Mesenchymal stem cell (in vitro differentiated cells and primary cell): ENCODE measurements at regions not wholly inside any gene's neighbourhood (a gene's known extent, or its start where the extent isn't known, plus 50 kb on each side); places are given as distances from the start of the nearest gene placed in this dataset.
A peak's percentile ranks its signal among the peaks of the same experiment; 100 is the strongest.

Experiments used
- DNase-seq: peaks from one replicate; pipeline ENCODE4 v3.0.0-alpha.2; 2013
- H2AFZ ChIP-seq: one replicate; pipeline ENCODE4 v1.6.1; 2013; ENCODE audit warnings: low read depth, mild to moderate bottlenecking, control low read depth, inconsistent platforms, low read length, moderate library complexity
- H2AK5ac ChIP-seq: 2 replicates; pipeline ENCODE4 v1.6.1; 2013; ENCODE audit warnings: low read length, moderate library complexity, mild to moderate bottlenecking, inconsistent platforms; ENCODE audit not compliant: severe bottlenecking
- H2BK120ac ChIP-seq: one replicate; pipeline ENCODE4 v1.6.1; 2013; ENCODE audit warnings: low read depth, mild to moderate bottlenecking, inconsistent platforms, low read length, moderate library complexity
- H2BK12ac ChIP-seq, 2 experiments: one replicate each; pipeline ENCODE4 v1.6.1; 2013; ENCODE audit warnings: inconsistent platforms in 2 of 2, low read length in 2 of 2, mild to moderate bottlenecking in 2 of 2, moderate library complexity in 2 of 2, control low read depth in 1 of 2
- H2BK15ac ChIP-seq: one replicate; pipeline ENCODE4 v1.6.1; 2013; ENCODE audit warnings: mild to moderate bottlenecking, low read depth, inconsistent platforms; ENCODE audit not compliant: poor library complexity, severe bottlenecking
- H2BK5ac ChIP-seq: 2 replicates; pipeline ENCODE4 v1.6.1; 2013; ENCODE audit warnings: low read depth, mild to moderate bottlenecking, low read length, control low read depth, inconsistent platforms; ENCODE audit not compliant: poor library complexity, severe bottlenecking
- H3K14ac ChIP-seq, 2 experiments: one replicate each; pipeline ENCODE4 v1.6.1; 2013; ENCODE audit warnings: inconsistent platforms in 2 of 2, low read length in 2 of 2, control low read depth in 1 of 2, mild to moderate bottlenecking in 1 of 2, moderate library complexity in 1 of 2
- H3K18ac ChIP-seq, 2 experiments: one replicate each; pipeline ENCODE4 v1.6.1; 2013; ENCODE audit warnings: inconsistent platforms in 2 of 2, low read length in 2 of 2, control low read depth in 1 of 2, low read depth in 1 of 2, mild to moderate bottlenecking in 1 of 2
- H3K23ac ChIP-seq, 2 experiments: one replicate each; pipeline ENCODE4 v1.6.1; 2013; ENCODE audit warnings: inconsistent platforms in 2 of 2, low read length in 2 of 2, mild to moderate bottlenecking in 2 of 2, moderate library complexity in 2 of 2, control low read depth in 1 of 2
- H3K27ac ChIP-seq: 2 replicates; pipeline ENCODE4 v1.5.1; 2013; ENCODE audit warnings: mild to moderate bottlenecking, moderate library complexity, low read length, control low read depth, inconsistent platforms; ENCODE audit not compliant: poor library complexity, severe bottlenecking
- H3K27me3 ChIP-seq, 2 experiments: 2 replicates each; pipeline versions ENCODE4 v1.6.1 to v1.7.0; 2013; ENCODE audit warnings: low read length in 2 of 2, mild to moderate bottlenecking in 2 of 2, moderate library complexity in 2 of 2, control low read depth in 1 of 2, inconsistent platforms in 1 of 2; ENCODE audit not compliant: control insufficient read depth in 1 of 2, insufficient read depth in 1 of 2
- H3K36me3 ChIP-seq, 2 experiments: 2 replicates each; pipeline versions ENCODE4 v1.6.1 to v1.7.0; 2013; ENCODE audit warnings: low read length in 2 of 2, control low read depth in 1 of 2, inconsistent platforms in 1 of 2, low read depth in 1 of 2, mild to moderate bottlenecking in 1 of 2; ENCODE audit not compliant: insufficient read depth in 2 of 2, control insufficient read depth in 1 of 2
- H3K4ac ChIP-seq, 2 experiments: one replicate each; pipeline ENCODE4 v1.6.1; 2013; ENCODE audit warnings: inconsistent platforms in 2 of 2, low read length in 2 of 2, mild to moderate bottlenecking in 2 of 2, moderate library complexity in 2 of 2, control low read depth in 1 of 2, low read depth in 1 of 2
- H3K4me1 ChIP-seq: 2 replicates; pipeline ENCODE4 v1.6.1; 2013; ENCODE audit warnings: low read depth, low read length, control low read depth; ENCODE audit not compliant: control insufficient read depth, insufficient read depth
- H3K4me2 ChIP-seq: 2 replicates; pipeline ENCODE4 v1.6.1; 2013; ENCODE audit warnings: low read length, mild to moderate bottlenecking, inconsistent platforms; ENCODE audit not compliant: poor library complexity, severe bottlenecking
- H3K4me3 ChIP-seq, 2 experiments: 2 replicates each; pipeline versions ENCODE4 v1.5.1 to v1.7.0; 2013; ENCODE audit warnings: low read length in 2 of 2, mild to moderate bottlenecking in 2 of 2, control low read depth in 1 of 2, low read depth in 1 of 2; ENCODE audit not compliant: insufficient read depth in 1 of 2
- H3K79me1 ChIP-seq: replicated peaks from 2 replicates; pipeline ENCODE4 v1.6.1; 2013; ENCODE audit warnings: mild to moderate bottlenecking, control low read depth, low read length, inconsistent platforms; ENCODE audit not compliant: poor library complexity, severe bottlenecking
- H3K9ac ChIP-seq: 2 replicates; pipeline ENCODE4 v1.7.0; 2013; ENCODE audit warnings: mild to moderate bottlenecking, low read length, moderate library complexity
- H3K9me3 ChIP-seq: 2 replicates; pipeline ENCODE4 v1.7.0; 2013; ENCODE audit warnings: mild to moderate bottlenecking, low read length; ENCODE audit not compliant: control insufficient read depth
- H4K8ac ChIP-seq: one replicate; pipeline ENCODE4 v1.6.1; 2013; ENCODE audit warnings: inconsistent platforms, mild to moderate bottlenecking, low read length, moderate library complexity
- H4K91ac ChIP-seq: one replicate; pipeline ENCODE4 v1.6.1; 2013; ENCODE audit warnings: mild to moderate bottlenecking, low read length, inconsistent platforms
- WGBS: methylation state at CpG from one replicate; pipeline ENCODE4 v1.1.7; 2013; ENCODE audit warnings: mixed read lengths; 5-methylcytosine and 5-hydroxymethylcytosine counted together

- Histone ChIP-seq H2AFZ (no peak overlapping the region), H4K8ac (no peak overlapping the region), H3K36me3 (no peaks in the 10 kb centered on the region), H3K18ac (no peak overlapping the region), H2AK5ac (no peak overlapping the region), H3K4me1 (no peaks in the 10 kb centered on the region), H3K27ac (no peak overlapping the region), H3K4me2 (no peak overlapping the region), H2BK5ac (no peak overlapping the region), H3K14ac (no peak overlapping the region), H3K79me1 (no peaks in the 10 kb centered on the region), H2BK12ac (no peak overlapping the region), H3K23ac (no peak overlapping the region), H2BK15ac (no peak overlapping the region), H2BK120ac (no peak overlapping the region), H3K27me3 (no peaks in the 10 kb centered on the region), H3K9me3 (no peaks in the 10 kb centered on the region), H3K4ac (no peak overlapping the region), H3K9ac (no peak overlapping the region), H4K91ac (no peak overlapping the region), H3K4me3 (peak overlapping the region in 1 of 2 experiments; percentile 50)
- no peak for DNase-seq
Observed at GRCh38 chr4:177161781-177162180, 147.9 kb upstream of the NEIL3 start.

GRCh38 chr4:177163532-177163931, 146.1 kb upstream of the NEIL3 start:
- H2BK120ac ChIP-seq, result no peak overlapping the region
- no peak overlapping the region for H2BK5ac ChIP-seq
- no peak overlapping the region for H2AFZ ChIP-seq
- no peaks in the 10 kb centered on the region for H3K9me3 ChIP-seq
- H3K4me3 ChIP-seq, result no peak overlapping the region
- no peak for DNase-seq
- H3K4ac ChIP-seq, result no peak overlapping the region
- no peaks in the 10 kb centered on the region for H3K27me3 ChIP-seq
- H3K4me1 ChIP-seq, result no peaks in the 10 kb centered on the region
- no peak overlapping the region for H3K27ac ChIP-seq
- no peaks in the 10 kb centered on the region for H3K36me3 ChIP-seq
- H3K23ac ChIP-seq, result no peak overlapping the region
- no peak overlapping the region for H3K18ac ChIP-seq
- H2BK15ac ChIP-seq, result no peak overlapping the region
- no peak overlapping the region for H4K8ac ChIP-seq
- no peak overlapping the region for H4K91ac ChIP-seq
- no peak overlapping the region for H2AK5ac ChIP-seq
- no peak overlapping the region for H3K9ac ChIP-seq
- H3K4me2 ChIP-seq, result no peak overlapping the region
- H3K79me1 ChIP-seq, result no peaks in the 10 kb centered on the region
- H3K14ac ChIP-seq, result no peak overlapping the region
- no peak overlapping the region for H2BK12ac ChIP-seq
- WGBS, result 78% methylated on average over 4 of the region's 4 CpGs

- Histone ChIP-seq H3K79me1 (no peaks in the 10 kb centered on the region), H3K9ac (no peak overlapping the region), H3K4me2 (no peak overlapping the region), H2BK15ac (no peak overlapping the region), H3K36me3 (no peaks in the 10 kb centered on the region), H2AFZ (no peak overlapping the region), H4K8ac (no peak overlapping the region), H2AK5ac (no peak overlapping the region), H3K18ac (no peak overlapping the region), H2BK12ac (no peak overlapping the region), H3K27ac (no peak overlapping the region), H3K9me3 (peaks cover 9% of the 10 kb centered on the region), H3K4me3 (no peak overlapping the region), H3K4me1 (no peaks in the 10 kb centered on the region), H2BK5ac (no peak overlapping the region), H2BK120ac (no peak overlapping the region), H3K4ac (no peak overlapping the region), H3K23ac (no peak overlapping the region), H3K14ac (no peak overlapping the region), H4K91ac (no peak overlapping the region), H3K27me3 (no peaks in the 10 kb centered on the region)
- DNase-seq, result no peak
- WGBS, result 96% methylated on average over 2 of the region's 5 CpGs
Observed at GRCh38 chr4:177171588-177171987, 138.1 kb upstream of the NEIL3 start.

GRCh38 chr4:177175473-177175872, 134.2 kb upstream of the NEIL3 start:
- Histone ChIP-seq H2AK5ac (no peak overlapping the region), H3K36me3 (no peaks in the 10 kb centered on the region), H2BK12ac (no peak overlapping the region), H2BK15ac (no peak overlapping the region), H3K27ac (no peak overlapping the region), H3K79me1 (no peaks in the 10 kb centered on the region), H3K4me3 (no peak overlapping the region), H2BK120ac (peak overlapping the region; percentile 61), H3K9me3 (peaks cover 9% of the 10 kb centered on the region), H3K4ac (no peak overlapping the region), H4K8ac (no peak overlapping the region), H3K4me1 (no peaks in the 10 kb centered on the region), H2BK5ac (no peak overlapping the region), H4K91ac (no peak overlapping the region), H3K9ac (no peak overlapping the region), H3K23ac (no peak overlapping the region), H3K4me2 (no peak overlapping the region), H2AFZ (no peak overlapping the region), H3K14ac (no peak overlapping the region), H3K18ac (no peak overlapping the region), H3K27me3 (no peaks in the 10 kb centered on the region)
- no CpG with 5 or more reads among the region's 3 CpGs for WGBS
- no peak for DNase-seq
